GM23338 (cell line): ENCODE measurements at regions not wholly inside any gene's neighbourhood (a gene's known extent, or its start where the extent isn't known, plus 50 kb on each side); places are given as distances from the start of the nearest gene placed in this dataset.

ENCODE experiments used
- ATAC-seq: fragments of 200-7000 bp; cut with Tn5 transposase; 3 replicates; pipeline ENCODE4 v1.9.1; 2020
- DNase-seq: peaks from one replicate; pipeline ENCODE4 v3.0.0-alpha.2; 2015; ENCODE audit warnings: low spot score
- H2AFZ ChIP-seq: fragments of 200-600 bp; sonication (generic); 2 replicates; pipeline ENCODE4 v1.8.0; 2016; ENCODE audit warnings: antibody characterized with exemption, mild to moderate bottlenecking, moderate library complexity
- H3F3A ChIP-seq: fragments of 200-600 bp; sonication (generic); replicated peaks from 2 replicates; pipeline ENCODE4 v1.8.0; 2017; ENCODE audit warnings: antibody characterized with exemption, mixed run types, low read depth
- H3K27ac ChIP-seq: fragments of 200-600 bp; sonication (generic); 2 replicates; pipeline ENCODE4 v1.6.1; 2016; ENCODE audit warnings: low read depth
- H3K27me3 ChIP-seq: fragments of 200-600 bp; sonication (generic); 2 replicates; pipeline ENCODE4 v1.8.0; 2016; ENCODE audit warnings: mild to moderate bottlenecking, mixed run types, moderate library complexity; ENCODE audit not compliant: insufficient read depth
- H3K36me3 ChIP-seq: fragments of 200-600 bp; sonication (generic); 2 replicates; pipeline ENCODE4 v1.8.0; 2016; ENCODE audit warnings: mild to moderate bottlenecking; ENCODE audit not compliant: insufficient read depth
- H3K4me1 ChIP-seq: fragments of 200-600 bp; sonication (generic); 2 replicates; pipeline ENCODE4 v1.8.0; 2016; ENCODE audit warnings: mild to moderate bottlenecking, moderate library complexity; ENCODE audit not compliant: insufficient read depth
- H3K4me2 ChIP-seq: fragments of 200-600 bp; sonication (generic); 2 replicates; pipeline ENCODE4 v1.7.1; 2017; ENCODE audit warnings: mixed run types
- H3K4me3 ChIP-seq: fragments of 200-600 bp; sonication (generic); 2 replicates; pipeline ENCODE4 v1.6.1; 2016; ENCODE audit warnings: mixed run types
- H3K79me2 ChIP-seq: fragments of 200-600 bp; sonication (generic); replicated peaks from 2 replicates; pipeline ENCODE4 v1.8.0; 2017; ENCODE audit warnings: mild to moderate bottlenecking; ENCODE audit not compliant: insufficient read depth
- H3K9me2 ChIP-seq: fragments of 200-600 bp; sonication (generic); 2 replicates; pipeline ENCODE4 v1.8.0; 2017; ENCODE audit not compliant: insufficient read depth
- H4K20me1 ChIP-seq: fragments of 200-600 bp; sonication (generic); replicated peaks from 2 replicates; pipeline ENCODE4 v1.8.0; 2017; ENCODE audit warnings: mild to moderate bottlenecking; ENCODE audit not compliant: insufficient read depth
- H3K27ac Mint-ChIP-seq: 2 replicates; pipeline ENCODE4 v1.8.0; 2020; ENCODE audit warnings: inconsistent platforms, mild to moderate bottlenecking, moderate library complexity, mixed read lengths
- H3K27me3 Mint-ChIP-seq: 3 replicates; pipeline ENCODE4 v1.8.0; 2022; ENCODE audit warnings: low read depth, mild to moderate bottlenecking, moderate library complexity, mixed read lengths, inconsistent platforms; ENCODE audit not compliant: insufficient read depth, poor library complexity
- H3K36me3 Mint-ChIP-seq: 3 replicates; pipeline ENCODE4 v1.8.0; 2021; ENCODE audit warnings: low read depth, mild to moderate bottlenecking, inconsistent platforms, moderate library complexity, mixed read lengths
- H3K4me1 Mint-ChIP-seq: 3 replicates; pipeline ENCODE4 v1.8.0; 2020; ENCODE audit warnings: mild to moderate bottlenecking, inconsistent platforms, mixed read lengths
- H3K4me3 Mint-ChIP-seq: 3 replicates; pipeline ENCODE4 v1.8.0; 2021; ENCODE audit warnings: moderate library complexity, mild to moderate bottlenecking, inconsistent platforms, mixed read lengths
- H3K9me3 Mint-ChIP-seq: 3 replicates; pipeline ENCODE4 v1.8.0; 2020; ENCODE audit warnings: moderate library complexity, mild to moderate bottlenecking, inconsistent platforms, mixed read lengths
- CREB1 ChIP-seq: fragments of 250-450 bp; sonication (Bioruptor Pico); IDR thresholded peaks from 2 replicates; pipeline ENCODE4 v1.5.0; 2020; ENCODE audit warnings: low read depth, mild to moderate bottlenecking, moderate library complexity
- CTCF ChIP-seq, 2 experiments: fragments of 200-600 bp in 1 of 2; sonication (generic) in 1 of 2; conservative IDR thresholded peaks; 2 replicates each; pipeline versions ENCODE4 v1.5.1 to v1.6.1; 2016 to 2017; ENCODE audit warnings: antibody characterized with exemption in 2 of 2, low read depth in 2 of 2, mild to moderate bottlenecking in 2 of 2, moderate library complexity in 1 of 2
- EZH2 ChIP-seq: fragments of 200-600 bp; sonication (generic); IDR thresholded peaks from one replicate; pipeline ENCODE4 v1.8.0; 2017; ENCODE audit warnings: antibody characterized with exemption, mild to moderate bottlenecking, low read depth; ENCODE audit not compliant: unreplicated experiment
- JUNB ChIP-seq: IDR thresholded peaks from one replicate; pipeline ENCODE4 v1.6.1; 2016; ENCODE audit warnings: antibody characterized with exemption; ENCODE audit not compliant: unreplicated experiment
- NANOG ChIP-seq: IDR thresholded peaks from 2 replicates; pipeline ENCODE4 v1.6.1; 2016; ENCODE audit warnings: antibody characterized with exemption, borderline replicate concordance
- POLR2AphosphoS5 ChIP-seq: IDR thresholded peaks from 2 replicates; pipeline ENCODE4 v1.6.1; 2016; ENCODE audit warnings: antibody characterized with exemption, low read depth
- REST ChIP-seq: IDR thresholded peaks from one replicate; pipeline ENCODE4 v1.6.1; 2018; ENCODE audit warnings: antibody characterized with exemption; ENCODE audit not compliant: unreplicated experiment
- ZNF114 ChIP-seq: fragments of 250-450 bp; sonication (Bioruptor Pico); IDR thresholded peaks from 2 replicates; pipeline ENCODE4 v1.5.0; 2020; ENCODE audit warnings: mild to moderate bottlenecking, moderate library complexity
- ZNF331 ChIP-seq: fragments of 250-450 bp; sonication (Bioruptor Pico); IDR thresholded peaks from 2 replicates; pipeline ENCODE4 v1.5.0; 2020; ENCODE audit warnings: low read depth, mild to moderate bottlenecking, moderate library complexity
- ZNF462 ChIP-seq: fragments of 250-450 bp; sonication (Bioruptor Pico); IDR thresholded peaks from 2 replicates; pipeline ENCODE4 v1.5.0; 2020; ENCODE audit warnings: mild to moderate bottlenecking, moderate library complexity

GRCh38 chr12:76152181-76152807, 67.8 kb upstream of the NAP1L1 start:
- Mint-ChIP-seq H3K9me3 (no peaks in the 10 kb centered on the region), H3K27me3 (no peaks in the 10 kb centered on the region), H3K27ac (no peak overlapping the region), H3K36me3 (no peaks in the 10 kb centered on the region), H3K4me3 (no peak overlapping the region), H3K4me1 (peaks cover 3% of the 10 kb centered on the region; the same call in 2 of the 3 replicates)
- Histone ChIP-seq H3K4me1 (no peaks in the 10 kb centered on the region; the same call in 1 of the 2 replicates), H3K27me3 (no peaks in the 10 kb centered on the region), H3K27ac (no peak overlapping the region), H3K4me2 (no peak overlapping the region), H3F3A (no peaks in the 10 kb centered on the region), H3K4me3 (no peak overlapping the region), H2AFZ (peak overlapping the region; percentile 75; the same call in 1 of the 2 replicates), H3K36me3 (no peaks in the 10 kb centered on the region), H4K20me1 (no peaks in the 10 kb centered on the region), H3K9me2 (no peaks in the 10 kb centered on the region), H3K79me2 (no peaks in the 10 kb centered on the region)
- no peak for TF ChIP-seq JUNB
- ATAC-seq (no peak), DNase-seq (no peak)

GRCh38 chr12:76144245-76144549, 59.7 kb upstream of the NAP1L1 start:
- H3K4me3 Mint-ChIP-seq = no peak overlapping the region
- Histone ChIP-seq H3K36me3 (no peaks in the 10 kb centered on the region), H3K4me3 (no peak overlapping the region), H3K4me1 (no peaks in the 10 kb centered on the region), H3F3A (no peaks in the 10 kb centered on the region), H3K27me3 (no peaks in the 10 kb centered on the region), H3K9me2 (no peaks in the 10 kb centered on the region), H2AFZ (no peak overlapping the region), H3K79me2 (no peaks in the 10 kb centered on the region), H4K20me1 (no peaks in the 10 kb centered on the region), H3K4me2 (no peak overlapping the region), H3K27ac (no peak overlapping the region)
- DNase-seq (no peak), ATAC-seq (no peak)
- H3K27ac Mint-ChIP-seq = no peak overlapping the region
- 0 out of 3 replicates have a peak, but pooled peaks cover under 1% of the 10 kb centered on the region for H3K4me1 Mint-ChIP-seq
- H3K9me3 Mint-ChIP-seq = no peaks in the 10 kb centered on the region
- no peaks in the 10 kb centered on the region for H3K27me3 Mint-ChIP-seq
- no peaks in the 10 kb centered on the region for H3K36me3 Mint-ChIP-seq
- TF ChIP-seq ZNF462 (CRISPR knock-in tag) (no peak), JUNB (no peak), NANOG (no peak), REST (no peak), POLR2AphosphoS5 (no peak), ZNF331 (CRISPR knock-in tag) (no peak), EZH2 (no peak), CREB1 (CRISPR knock-in tag) (no peak), CTCF (conservative IDR thresholded peaks at IDR 0.05; ENCODE audit: low read depth in 2 of 2) (no peak), ZNF114 (CRISPR knock-in tag) (no peak)
